ENCODE measurements at regions not wholly inside any gene's neighbourhood (a gene's known extent, or its start where the extent isn't known, plus 50 kb on each side); places are given as distances from the start of the nearest gene placed in this dataset.

DNA sequence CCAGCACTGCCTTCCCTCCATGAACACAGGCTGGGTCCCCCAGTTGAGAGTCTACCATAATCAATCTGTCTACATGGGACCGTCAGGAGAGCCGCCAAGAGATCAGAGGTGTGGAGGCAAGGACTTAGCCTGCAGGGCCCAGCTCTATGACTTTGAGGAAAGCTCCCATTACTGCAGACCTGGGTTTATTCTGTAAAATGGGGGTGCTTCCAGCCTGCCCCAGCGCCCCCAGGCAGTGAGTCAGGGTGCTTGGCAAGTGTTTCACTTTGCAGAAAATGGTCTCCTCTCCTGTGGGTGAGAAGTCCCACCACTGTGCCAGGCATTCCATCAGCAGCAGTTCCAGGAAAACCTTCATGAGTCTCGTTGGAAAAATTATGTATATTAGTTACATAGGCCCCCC, 75.5 kb upstream of the VSTM2B start:
- no peak overlapping the region for H3K27ac ChIP-seq
- H3K4me1 ChIP-seq: no peaks in the 10 kb centered on the region
- DNase-seq (no peak), ATAC-seq (no peak)
- H3K4me3 ChIP-seq: no peak overlapping the region
- WGBS (ENCODE audit: insufficient coverage, low coverage, low lambda C conversion rate, missing lambda C conversion rate): 52% methylated on average over 4 of the region's 4 CpGs
- intact Hi-C loops (cut with DNase I): no loop called here
- no peaks in the 10 kb centered on the region for H3K27me3 ChIP-seq
- H3K9me3 ChIP-seq: no peaks in the 10 kb centered on the region
- no peaks in the 10 kb centered on the region for H3K36me3 ChIP-seq
- no peak for TF ChIP-seq POLR2A (IDR thresholded peaks at IDR 0.05)
- TF ChIP-seq, protein P1, sequence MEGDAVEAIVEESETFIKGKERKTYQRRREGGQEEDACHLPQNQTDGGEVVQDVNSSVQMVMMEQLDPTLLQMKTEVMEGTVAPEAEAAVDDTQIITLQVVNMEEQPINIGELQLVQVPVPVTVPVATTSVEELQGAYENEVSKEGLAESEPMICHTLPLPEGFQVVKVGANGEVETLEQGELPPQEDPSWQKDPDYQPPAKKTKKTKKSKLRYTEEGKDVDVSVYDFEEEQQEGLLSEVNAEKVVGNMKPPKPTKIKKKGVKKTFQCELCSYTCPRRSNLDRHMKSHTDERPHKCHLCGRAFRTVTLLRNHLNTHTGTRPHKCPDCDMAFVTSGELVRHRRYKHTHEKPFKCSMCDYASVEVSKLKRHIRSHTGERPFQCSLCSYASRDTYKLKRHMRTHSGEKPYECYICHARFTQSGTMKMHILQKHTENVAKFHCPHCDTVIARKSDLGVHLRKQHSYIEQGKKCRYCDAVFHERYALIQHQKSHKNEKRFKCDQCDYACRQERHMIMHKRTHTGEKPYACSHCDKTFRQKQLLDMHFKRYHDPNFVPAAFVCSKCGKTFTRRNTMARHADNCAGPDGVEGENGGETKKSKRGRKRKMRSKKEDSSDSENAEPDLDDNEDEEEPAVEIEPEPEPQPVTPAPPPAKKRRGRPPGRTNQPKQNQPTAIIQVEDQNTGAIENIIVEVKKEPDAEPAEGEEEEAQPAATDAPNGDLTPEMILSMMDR (IDR thresholded peaks at IDR 0.05): no peak

DNA sequence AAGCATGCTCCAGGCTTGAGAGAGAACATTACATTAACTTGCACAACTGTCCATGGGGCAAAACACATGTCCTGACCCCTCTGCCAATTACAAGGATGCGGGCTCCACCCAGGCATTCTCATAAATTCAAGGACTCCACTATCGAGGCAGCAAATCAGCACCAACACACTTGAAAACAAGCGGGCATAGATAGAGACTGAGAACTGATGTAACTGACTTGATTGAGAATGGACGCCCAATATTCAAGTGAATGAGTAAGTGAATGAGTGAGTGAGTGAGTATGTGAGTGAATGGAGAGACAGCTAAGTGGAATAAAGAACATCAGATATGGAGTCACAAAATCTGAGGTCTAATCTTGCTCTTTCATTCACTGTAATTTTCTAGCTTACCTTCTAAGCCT, 75.0 kb upstream of the VSTM2B start:
- TF ChIP-seq POLR2A (IDR thresholded peaks at IDR 0.05): no peak
- TF ChIP-seq, protein P1 (IDR thresholded peaks at IDR 0.05): no peak
- DNase-seq (no peak), ATAC-seq (no peak)
- Histone ChIP-seq H3K4me3 (no peak overlapping the region), H3K9me3 (no peaks in the 10 kb centered on the region), H3K4me1 (no peaks in the 10 kb centered on the region), H3K27ac (no peak overlapping the region), H3K27me3 (no peaks in the 10 kb centered on the region), H3K36me3 (no peaks in the 10 kb centered on the region)
- WGBS (ENCODE audit: insufficient coverage, low coverage, low lambda C conversion rate, missing lambda C conversion rate): 38% methylated on average over 2 of the region's 4 CpGs
- intact Hi-C loops (cut with DNase I): no loop called here

DNA sequence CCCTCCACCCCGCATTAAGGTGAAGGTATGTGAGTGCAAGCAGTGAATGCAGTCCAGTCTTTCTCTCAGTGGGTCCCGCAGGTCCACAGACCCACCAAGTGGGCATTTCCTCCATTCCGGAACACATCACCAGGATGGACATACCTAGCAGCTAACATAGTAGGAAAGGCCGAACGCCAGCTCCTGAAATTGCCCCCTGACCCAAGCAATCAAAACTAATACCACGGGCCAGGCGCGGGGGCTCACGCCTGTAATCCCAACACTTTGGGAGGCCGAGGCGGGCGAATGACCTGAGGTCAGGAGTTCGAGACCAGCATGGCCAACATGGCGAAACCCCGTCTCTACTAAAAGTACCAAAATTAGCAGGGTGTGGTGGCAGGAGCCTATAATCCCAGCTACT, 71.7 kb upstream of the VSTM2B start:
- H3K36me3 ChIP-seq: no peaks in the 10 kb centered on the region
- DNase-seq (no peak), ATAC-seq (no peak)
- no peaks in the 10 kb centered on the region for H3K27me3 ChIP-seq
- no peak overlapping the region for H3K27ac ChIP-seq
- H3K4me1 ChIP-seq: no peaks in the 10 kb centered on the region
- 72% methylated on average over 11 of the region's 15 CpGs for WGBS (ENCODE audit: insufficient coverage, low coverage, low lambda C conversion rate, missing lambda C conversion rate)
- no peaks in the 10 kb centered on the region for H3K9me3 ChIP-seq
- intact Hi-C loops (cut with DNase I): no loop called here
- TF ChIP-seq POLR2A (IDR thresholded peaks at IDR 0.05): no peak
- TF ChIP-seq, protein P1 (IDR thresholded peaks at IDR 0.05): no peak
- H3K4me3 ChIP-seq: no peak overlapping the region

DNA sequence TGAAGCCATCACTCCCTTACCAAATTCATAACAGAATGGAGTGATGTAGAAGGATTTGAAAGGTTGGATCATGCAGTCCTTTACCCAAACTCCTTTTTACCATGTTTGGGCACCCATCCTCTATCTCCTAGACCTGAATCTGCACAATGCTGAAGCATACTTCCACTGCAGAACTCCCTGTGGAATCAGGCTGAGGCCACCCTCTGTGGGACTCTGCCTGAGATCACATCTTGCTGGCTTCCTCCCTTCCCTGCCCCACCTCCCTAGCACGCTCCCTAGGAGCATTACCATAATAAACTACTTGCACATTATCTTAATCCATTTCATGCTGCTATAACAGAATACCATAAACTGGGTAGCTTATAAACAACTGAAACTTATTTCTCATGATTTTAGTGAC, 68.4 kb upstream of the VSTM2B start:
- intact Hi-C loops (cut with DNase I): no loop called here
- Histone ChIP-seq H3K36me3 (no peaks in the 10 kb centered on the region), H3K27ac (no peak overlapping the region), H3K4me1 (no peaks in the 10 kb centered on the region), H3K4me3 (no peak overlapping the region), H3K27me3 (no peaks in the 10 kb centered on the region), H3K9me3 (no peaks in the 10 kb centered on the region)
- WGBS (ENCODE audit: insufficient coverage, low coverage, low lambda C conversion rate, missing lambda C conversion rate): 45% methylated on average over 1 of the region's 1 CpG
- DNase-seq: no peak
- ATAC-seq: no peak
- no peak for TF ChIP-seq POLR2A (IDR thresholded peaks at IDR 0.05)
- TF ChIP-seq, protein P1 (IDR thresholded peaks at IDR 0.05): no peak

DNA sequence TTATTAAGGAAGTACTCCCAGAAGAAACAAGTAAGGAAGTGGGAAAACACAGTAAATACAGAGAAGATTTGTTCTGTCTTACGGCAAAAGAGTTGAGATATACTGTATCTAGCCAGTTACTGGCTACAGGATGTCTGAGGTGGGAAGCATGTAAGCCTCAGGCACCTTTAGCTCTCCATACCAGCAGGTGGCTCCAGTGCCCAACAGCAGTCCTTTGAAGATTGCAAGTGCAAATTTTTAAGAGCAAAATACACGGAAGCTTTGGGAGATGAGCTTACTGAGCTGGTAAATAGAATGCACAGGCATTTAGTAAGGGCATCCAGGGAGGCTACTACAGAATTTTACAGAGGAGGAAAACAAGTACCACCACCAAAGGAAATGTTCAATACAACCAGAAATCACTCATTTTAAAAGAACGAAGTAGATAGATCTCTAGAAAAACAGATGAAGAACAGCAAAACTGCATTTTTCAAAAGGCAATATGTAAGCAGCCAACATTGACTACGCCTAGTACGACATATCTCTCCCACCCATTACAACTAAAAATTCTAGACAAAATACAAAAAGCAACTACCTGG, 57.9 kb upstream of the VSTM2B start:
- no peaks in the 10 kb centered on the region for H3K9me3 ChIP-seq
- ATAC-seq (peak in 2 of 4 donors; percentile 41 to 49), DNase-seq (no peak)
- peaks cover 0 to 13% of the 10 kb centered on the region in 2 donors for H3K27me3 ChIP-seq
- intact Hi-C loops (cut with DNase I): no loop called here
- no peaks in the 10 kb centered on the region for H3K36me3 ChIP-seq
- H3K4me1 ChIP-seq: no peaks in the 10 kb centered on the region
- TF ChIP-seq POLR2A (IDR thresholded peaks at IDR 0.05): no peak
- TF ChIP-seq, protein P1 (IDR thresholded peaks at IDR 0.05): peak in 3 of 4 donors; percentile 31 to 36 (median 32)
- H3K4me3 ChIP-seq: no peak overlapping the region
- H3K27ac ChIP-seq: no peak overlapping the region
- WGBS (ENCODE audit: insufficient coverage, low coverage, low lambda C conversion rate, missing lambda C conversion rate): 40% methylated on average over 5 of the region's 5 CpGs

Measured in right lobe of liver (tissue), 6 donors.